Stimulated activated CD4-positive, alpha-beta T cell treated with anti-CD3 and anti-CD28 coated beads, Interleukin-12 subunit alpha, Interleukin-12 subunit beta, amount 100 ng/mL, for 24 hours (primary cell): ENCODE measurements at regions not wholly inside any gene's neighbourhood (a gene's known extent, or its start where the extent isn't known, plus 50 kb on each side); places are given as distances from the start of the nearest gene placed in this dataset.

ENCODE experiments used
- DNase-seq, 2 experiments: peaks; one replicate each; pipeline ENCODE4 v3.0.0-alpha.2; 2020; ENCODE audit warnings: low read depth in 2 of 2

- DNase-seq, result no peak
Observed at GRCh38 chr14:34021096-34021495, 70.2 kb upstream of the EGLN3 start.

GRCh38 chr14:34020014-34020413 lies 69.1 kb upstream of the EGLN3 start:
- DNase-seq, result no peak

- DNase-seq, result peak in 1 of 2 experiments; percentile 2
Observed at GRCh38 chr14:34018564-34019244, 67.8 kb upstream of the EGLN3 start.

- no peak for DNase-seq
Observed at GRCh38 chr14:34018125-34018524, 67.3 kb upstream of the EGLN3 start.

- no peak for DNase-seq
Observed at GRCh38 chr14:34015383-34015782, 64.5 kb upstream of the EGLN3 start.

- no peak for DNase-seq
Observed at GRCh38 chr14:34014936-34015335, 64.1 kb upstream of the EGLN3 start.

GRCh38 chr14:34013721-34014060 lies 62.8 kb upstream of the EGLN3 start:
- no peak for DNase-seq

GRCh38 chr14:34012978-34013720 lies 62.3 kb upstream of the EGLN3 start:
- DNase-seq, result no peak

GRCh38 chr14:34012369-34012768 lies 61.5 kb upstream of the EGLN3 start:
- DNase-seq, result no peak

- DNase-seq, result no peak
Observed at GRCh38 chr14:34009956-34010355, 59.1 kb upstream of the EGLN3 start.

GRCh38 chr14:34007902-34008301 lies 57.0 kb upstream of the EGLN3 start:
- no peak for DNase-seq

GRCh38 chr14:34005901-34006300 lies 55.0 kb upstream of the EGLN3 start:
- no peak for DNase-seq

GRCh38 chr14:34004881-34005280 lies 54.0 kb upstream of the EGLN3 start:
- DNase-seq, result no peak

- no peak for DNase-seq
Observed at GRCh38 chr14:34003691-34004090, 52.8 kb upstream of the EGLN3 start.

GRCh38 chr14:34003082-34003668 lies 52.3 kb upstream of the EGLN3 start:
- no peak for DNase-seq
